ENCODE measurements at regions not wholly inside any gene's neighbourhood (a gene's known extent, or its start where the extent isn't known, plus 50 kb on each side); places are given as distances from the start of the nearest gene placed in this dataset.

GRCh38 chr6:84379142-84379541, 151.7 kb upstream of the CEP162 start:
- intact Hi-C loops (cut with DNase I) = no loop called here
- Histone ChIP-seq H3K36me3 (no peaks in the 10 kb centered on the region), H3K27ac (no peak overlapping the region), H3K4me1 (no peaks in the 10 kb centered on the region), H3K9me3 (no peaks in the 10 kb centered on the region), H3K4me3 (no peak overlapping the region), H3K27me3 (no peaks in the 10 kb centered on the region)
- 55 to 68% methylated on average over 3 of the region's 3 CpGs for WGBS, 2 donors
- no peak for TF ChIP-seq CTCF (IDR thresholded peaks at IDR 0.05)
- DNase-seq (no peak), ATAC-seq (no peak), FAIRE-seq (no peak)

GRCh38 chr6:84372290-84372689, 144.8 kb upstream of the CEP162 start:
- Histone ChIP-seq H3K9me3 (no peaks in the 10 kb centered on the region), H3K4me1 (no peaks in the 10 kb centered on the region), H3K36me3 (no peaks in the 10 kb centered on the region), H3K27ac (no peak overlapping the region), H3K27me3 (no peaks in the 10 kb centered on the region), H3K4me3 (no peak overlapping the region)
- WGBS, 2 donors = 78 to 80% methylated on average over 2 of the region's 2 CpGs
- FAIRE-seq (no peak), DNase-seq (no peak), ATAC-seq (no peak)
- intact Hi-C loops (cut with DNase I) = no loop called here
- no peak for TF ChIP-seq CTCF (IDR thresholded peaks at IDR 0.05)

- Histone ChIP-seq H3K36me3 (no peaks in the 10 kb centered on the region), H3K9me3 (no peaks in the 10 kb centered on the region), H3K27ac (no peak overlapping the region), H3K4me1 (no peaks in the 10 kb centered on the region), H3K4me3 (no peak overlapping the region), H3K27me3 (no peaks in the 10 kb centered on the region)
- DNase-seq (no peak), ATAC-seq (no peak), FAIRE-seq (no peak)
- TF ChIP-seq CTCF (IDR thresholded peaks at IDR 0.05) = no peak
- WGBS, 2 donors = 51 to 58% methylated on average over 4 of the region's 4 CpGs
- intact Hi-C loops (cut with DNase I) = no loop called here
Measured at GRCh38 chr6:84371681-84372080, 144.2 kb upstream of the CEP162 start.

- intact Hi-C loops (cut with DNase I) = no loop called here
- no peak for DNase-seq
- Histone ChIP-seq H3K4me3 (no peak overlapping the region), H3K4me1 (no peaks in the 10 kb centered on the region), H3K36me3 (no peaks in the 10 kb centered on the region), H3K27me3 (no peaks in the 10 kb centered on the region), H3K9me3 (no peaks in the 10 kb centered on the region), H3K27ac (no peak overlapping the region)
- no peak for ATAC-seq
- WGBS, 2 donors = 27 to 47% methylated on average over 1 of the region's 1 CpG
- TF ChIP-seq CTCF (IDR thresholded peaks at IDR 0.05) = no peak
- no peak for FAIRE-seq
Measured at GRCh38 chr6:84362193-84362821, 134.9 kb upstream of the CEP162 start.

- 19 to 25% methylated on average over 3 of the region's 3 CpGs for WGBS, 2 donors
- intact Hi-C loops (cut with DNase I) = no loop called here
- Histone ChIP-seq H3K4me1 (no peaks in the 10 kb centered on the region), H3K27me3 (no peaks in the 10 kb centered on the region), H3K36me3 (no peaks in the 10 kb centered on the region), H3K9me3 (no peaks in the 10 kb centered on the region), H3K4me3 (no peak overlapping the region), H3K27ac (no peak overlapping the region)
- ATAC-seq = no peak
- DNase-seq = no peak
- FAIRE-seq = no peak
- TF ChIP-seq CTCF (IDR thresholded peaks at IDR 0.05) = no peak
Measured at GRCh38 chr6:84361372-84362192, 134.1 kb upstream of the CEP162 start.
